ENCODE measurements at regions not wholly inside any gene's neighbourhood (a gene's known extent, or its start where the extent isn't known, plus 50 kb on each side); places are given as distances from the start of the nearest gene placed in this dataset.
"Not testable (repeated sequence)": the region's sequence is repeated elsewhere in the genome, so short reads cannot be mapped to it uniquely, and the experiment has no call there.

GRCh38 chr17:31798205-31798724 is 60.8 kb downstream of the COPRS start:
- DNase-seq, result no peak

GRCh38 chr17:31795941-31796340 is 63.1 kb downstream of the COPRS start:
- DNase-seq, result not testable (repeated sequence)

GRCh38 chr17:31794111-31794510 is 64.9 kb downstream of the COPRS start:
- DNase-seq, result no peak

DNA sequence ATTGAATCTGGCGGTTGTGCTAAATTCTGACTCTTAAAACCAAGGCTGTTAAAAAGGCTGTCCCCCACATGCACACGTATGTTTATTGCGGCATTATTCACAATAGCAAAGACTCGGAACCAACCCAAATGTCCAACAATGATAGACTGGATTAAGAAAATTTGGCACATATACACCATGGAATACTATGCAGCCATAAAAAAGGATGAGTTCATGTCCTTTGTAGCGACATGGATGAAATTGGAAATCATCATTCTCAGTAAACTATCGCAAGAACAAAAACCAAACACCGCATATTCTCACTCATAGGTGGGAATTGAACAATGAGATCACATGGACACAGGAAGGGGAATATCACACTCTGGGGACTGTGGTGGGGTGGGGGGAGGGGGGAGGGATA is 65.4 kb downstream of the COPRS start:
- not testable (repeated sequence) for DNase-seq

DNA sequence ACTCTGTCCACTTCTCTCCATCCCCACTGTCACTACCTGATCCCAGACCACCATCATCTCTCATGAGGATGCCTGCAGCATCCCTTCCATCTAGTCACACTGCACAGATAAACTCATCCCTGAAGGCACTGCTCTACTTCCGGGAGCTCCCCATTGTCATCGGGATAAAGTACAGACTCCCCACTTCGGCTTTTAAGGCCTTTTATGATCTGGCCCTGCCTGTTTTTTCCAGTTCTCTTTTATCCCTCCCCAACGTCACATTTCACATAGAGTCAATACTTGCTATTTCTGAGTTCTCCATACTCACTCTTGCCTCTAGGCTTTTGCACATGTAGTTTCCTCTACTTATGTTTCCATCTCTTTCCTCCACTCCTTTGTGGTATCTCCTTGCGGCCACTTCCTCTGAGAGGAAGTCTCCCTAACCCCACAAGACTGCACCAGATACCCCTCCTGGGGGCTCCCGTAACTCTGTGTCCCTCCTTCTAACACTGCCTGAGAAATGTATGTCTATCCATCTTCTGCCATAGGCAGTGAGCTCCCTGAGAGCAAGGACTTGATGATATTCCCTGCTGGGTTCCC is 66.9 kb downstream of the COPRS start:
- DNase-seq, result no peak

- no peak for DNase-seq
Measured at GRCh38 chr17:31789707-31790505, 69.1 kb downstream of the COPRS start.

- no peak for DNase-seq
Measured at GRCh38 chr17:31788956-31789355, 70.1 kb downstream of the COPRS start.

- DNase-seq, result no peak
Measured at GRCh38 chr17:31788571-31788946, 70.5 kb downstream of the COPRS start.

GRCh38 chr17:31787857-31788570 is 71.0 kb downstream of the COPRS start:
- DNase-seq, result peak in 1 of 2 donors; percentile 15

DNA sequence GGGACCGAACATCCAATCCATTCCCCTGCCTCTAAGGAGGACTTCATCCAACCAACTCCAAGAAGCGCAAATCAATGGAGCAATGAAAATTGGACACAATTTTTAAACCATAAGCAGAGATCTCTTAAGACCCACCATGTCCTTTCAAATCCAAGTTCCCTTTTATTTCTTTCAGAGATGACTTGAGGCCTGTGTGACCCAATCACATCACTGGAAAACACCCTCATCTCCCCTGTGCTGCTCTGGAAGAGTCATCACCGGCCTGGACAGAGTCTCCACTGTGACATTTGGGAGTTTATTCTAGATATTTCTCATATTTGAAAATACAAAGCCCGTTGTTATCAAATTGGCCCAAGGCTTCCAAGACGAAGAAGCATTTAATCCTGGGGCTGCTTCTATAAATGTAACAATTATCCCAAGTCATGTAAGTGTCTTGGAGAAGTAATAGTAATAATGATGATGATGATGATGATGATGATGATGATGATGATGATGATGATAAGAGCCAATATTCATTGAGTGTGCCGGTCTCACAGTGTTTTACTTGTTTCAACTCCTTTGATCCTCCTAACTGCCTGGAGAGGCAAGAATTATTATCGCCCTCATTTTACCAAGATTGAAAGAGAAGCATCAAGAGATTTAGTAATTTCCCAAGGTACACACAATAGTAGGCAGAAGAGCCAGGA is 72.1 kb downstream of the COPRS start:
- DNase-seq, result no peak

DNA sequence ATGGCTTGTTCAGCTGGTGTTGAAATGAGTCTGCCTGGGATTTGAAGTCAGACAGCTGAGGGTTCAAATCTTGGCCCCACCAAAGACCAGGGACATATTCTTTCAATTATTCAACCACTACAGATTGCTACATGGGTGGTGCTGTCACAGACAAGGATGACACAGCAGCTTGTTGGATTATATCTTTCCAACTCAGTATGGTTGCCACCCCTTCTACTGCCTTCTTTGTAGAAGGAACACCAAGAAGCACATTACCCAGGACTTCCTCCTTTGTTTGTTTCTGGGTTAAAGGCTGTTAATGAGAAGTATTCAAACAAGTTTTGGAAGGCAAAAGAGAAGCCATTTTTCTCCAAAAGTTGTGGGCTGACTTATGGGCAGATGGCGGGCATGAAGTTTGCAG is 78.6 kb downstream of the COPRS start:
- peak; percentile 52 to 59 for DNase-seq

- no peak for DNase-seq
Measured at GRCh38 chr17:31778523-31778922, 80.5 kb downstream of the COPRS start.

DNA sequence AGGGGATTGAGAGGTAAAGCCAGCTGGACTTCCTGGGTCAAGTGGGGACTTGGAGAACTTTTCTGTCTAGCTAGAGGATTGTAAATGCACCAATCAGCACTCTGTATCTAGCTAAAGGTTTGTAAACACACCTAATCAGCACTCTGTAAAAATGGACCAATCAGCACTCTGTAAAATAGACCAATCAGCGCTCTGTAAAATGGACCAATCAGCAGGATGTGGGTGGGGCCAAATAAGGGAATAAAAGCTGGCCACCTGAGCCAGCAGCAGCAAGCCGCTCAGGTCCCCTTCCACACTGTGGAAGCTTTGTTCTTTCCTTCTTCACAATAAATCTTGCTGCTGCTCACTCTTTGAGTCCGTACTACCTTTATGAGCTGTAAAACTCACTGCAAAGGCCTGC is 87.7 kb downstream of the COPRS start:
- DNase-seq, result not testable (repeated sequence)

GRCh38 chr17:31770501-31770900 is 88.5 kb downstream of the COPRS start:
- DNase-seq, result not testable (repeated sequence)

DNA sequence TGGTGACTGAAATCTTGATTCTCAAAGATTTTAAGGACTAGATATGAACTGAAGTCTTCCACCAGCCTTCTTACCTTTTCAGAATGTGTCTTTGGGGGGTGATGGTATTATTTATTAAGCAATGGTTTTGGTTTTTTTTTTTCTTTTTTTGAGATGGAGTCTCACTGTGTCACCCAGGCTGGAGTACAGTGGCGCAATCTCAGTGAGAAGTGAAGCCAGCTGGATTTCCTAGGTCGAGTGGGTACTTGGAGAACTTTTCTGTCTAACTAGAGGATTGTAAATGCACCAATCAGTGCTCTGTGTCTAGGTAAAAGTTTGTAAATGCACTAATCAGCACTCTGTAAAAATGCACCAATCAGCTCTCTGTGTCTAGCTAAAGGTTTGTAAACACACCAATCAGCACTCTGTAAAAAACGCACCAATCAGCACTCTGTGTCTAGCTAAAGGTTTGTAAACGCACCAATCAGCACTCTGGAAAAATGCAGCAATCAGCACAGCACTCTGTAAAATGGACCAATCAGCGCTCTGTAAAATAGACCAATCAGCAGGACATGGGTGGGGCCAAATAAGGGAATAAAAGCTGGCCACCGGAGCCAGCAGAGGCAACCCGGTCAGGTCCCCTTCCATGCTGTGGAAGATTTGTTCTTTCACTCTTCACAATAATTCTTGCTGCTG is 97.1 kb downstream of the COPRS start:
- peak; percentile 21 to 26 for DNase-seq

- no peak for DNase-seq
Measured at GRCh38 chr17:31758646-31759045, 100.4 kb downstream of the COPRS start.

- no peak for DNase-seq
Measured at GRCh38 chr17:31757097-31757496, 101.9 kb downstream of the COPRS start.

- no peak for DNase-seq
Measured at GRCh38 chr17:31754239-31754945, 104.7 kb downstream of the COPRS start.

DNA sequence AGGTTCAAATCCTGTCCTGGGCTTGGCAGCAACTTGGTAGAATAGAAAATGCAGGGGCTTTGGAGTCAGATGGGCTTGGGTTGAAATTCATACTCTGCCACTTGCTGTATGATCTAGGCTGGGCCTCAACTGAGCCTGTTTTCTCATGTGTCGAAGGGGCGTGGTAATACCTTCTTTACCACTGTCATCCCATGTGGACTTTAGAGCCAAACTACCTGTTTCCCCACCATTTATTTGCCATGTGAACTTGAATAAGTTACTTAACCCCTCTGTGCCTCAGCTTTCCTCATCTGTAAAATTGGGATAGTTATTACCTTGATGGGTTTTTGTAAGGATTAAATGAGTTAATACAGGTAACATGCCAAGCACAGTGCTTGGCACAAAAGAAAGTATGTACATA is 106.0 kb downstream of the COPRS start:
- no peak for DNase-seq

DNA sequence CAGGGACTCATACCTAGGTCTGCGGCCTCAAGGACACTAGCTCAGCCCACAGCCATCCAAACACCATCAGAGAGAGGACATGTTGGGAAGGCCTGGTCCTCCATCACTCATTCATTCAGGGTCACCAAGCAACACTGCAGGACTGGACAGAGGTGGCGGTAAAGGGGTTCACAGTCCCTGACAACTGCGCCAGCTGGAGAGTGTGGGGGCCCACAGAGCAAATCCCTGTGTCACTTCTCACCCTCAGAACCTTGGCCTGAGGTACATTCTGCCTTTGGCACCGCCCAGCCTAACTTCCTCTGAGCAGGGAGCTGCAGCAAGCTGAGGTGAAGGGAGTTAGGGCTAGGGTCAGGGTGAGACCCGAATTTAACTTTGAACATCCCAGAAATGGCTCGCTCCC is 106.5 kb downstream of the COPRS start:
- no peak for DNase-seq

- no peak for DNase-seq
Measured at GRCh38 chr17:31750578-31750977, 108.5 kb downstream of the COPRS start.

GRCh38 chr17:31748881-31749280 is 110.2 kb downstream of the COPRS start:
- DNase-seq, result no peak
